H9 (cell line): ENCODE measurements at regions not wholly inside any gene's neighbourhood (a gene's known extent, or its start where the extent isn't known, plus 50 kb on each side); places are given as distances from the start of the nearest gene placed in this dataset.

Experiments used
- DNase-seq: peaks from one replicate; pipeline ENCODE4 v3.0.0-alpha.2; 2017
- H2AFZ ChIP-seq: one replicate; pipeline ENCODE4 v1.6.1; 2013; ENCODE audit warnings: mild to moderate bottlenecking, low read length, control low read depth, moderate library complexity
- H2AK5ac ChIP-seq: 2 replicates; pipeline ENCODE4 v1.6.1; 2013; ENCODE audit warnings: low read length, control low read depth, mixed read lengths; ENCODE audit not compliant: insufficient read length
- H2BK120ac ChIP-seq: one replicate; pipeline ENCODE4 v1.6.1; 2013; ENCODE audit warnings: low read depth, mild to moderate bottlenecking, low read length, control low read depth, inconsistent platforms; ENCODE audit not compliant: poor library complexity, severe bottlenecking
- H2BK12ac ChIP-seq: 2 replicates; pipeline ENCODE4 v1.6.1; 2013; ENCODE audit warnings: low read length, control low read depth, mixed read lengths, low read depth; ENCODE audit not compliant: insufficient read length
- H2BK15ac ChIP-seq: 2 replicates; pipeline ENCODE4 v1.6.1; 2013; ENCODE audit warnings: low read depth, low read length, control low read depth
- H2BK20ac ChIP-seq: one replicate; pipeline ENCODE4 v1.6.1; 2013; ENCODE audit warnings: low read depth, mild to moderate bottlenecking, low read length, control low read depth, inconsistent platforms; ENCODE audit not compliant: poor library complexity, severe bottlenecking
- H2BK5ac ChIP-seq: 2 replicates; pipeline ENCODE4 v1.6.1; 2013; ENCODE audit warnings: low read length, control low read depth, mixed read lengths; ENCODE audit not compliant: insufficient read length
- H3K14ac ChIP-seq: 2 replicates; pipeline ENCODE4 v1.6.1; 2013; ENCODE audit warnings: low read length, control low read depth; ENCODE audit not compliant: insufficient read depth
- H3K18ac ChIP-seq: 2 replicates; pipeline ENCODE4 v1.6.1; 2013; ENCODE audit warnings: low read depth, mild to moderate bottlenecking, mixed read lengths, low read length, control low read depth; ENCODE audit not compliant: insufficient read length
- H3K23ac ChIP-seq: 2 replicates; pipeline ENCODE4 v1.6.1; 2013; ENCODE audit warnings: low read length, control low read depth, mixed read lengths, low read depth; ENCODE audit not compliant: insufficient read length
- H3K23me2 ChIP-seq: 2 replicates; pipeline ENCODE4 v1.6.1; 2013; ENCODE audit warnings: low read depth, mild to moderate bottlenecking, mixed read lengths, low read length, control low read depth; ENCODE audit not compliant: insufficient read length, poor library complexity, severe bottlenecking
- H3K27ac ChIP-seq: 2 replicates; pipeline ENCODE4 v1.5.1; 2013; ENCODE audit warnings: low read length, control low read depth, mixed read lengths, low read depth; ENCODE audit not compliant: insufficient read length
- H3K27me3 ChIP-seq: 2 replicates; pipeline ENCODE4 v1.6.1; 2013; ENCODE audit warnings: low read length, control low read depth, inconsistent platforms; ENCODE audit not compliant: insufficient read depth
- H3K4ac ChIP-seq: 2 replicates; pipeline ENCODE4 v1.6.1; 2013; ENCODE audit warnings: low read depth, mild to moderate bottlenecking, control low read depth, inconsistent platforms, low read length, moderate library complexity
- H3K4me1 ChIP-seq: 2 replicates; pipeline ENCODE4 v1.6.1; 2013; ENCODE audit warnings: low read length, control low read depth, inconsistent platforms; ENCODE audit not compliant: insufficient read depth
- H3K4me2 ChIP-seq: 2 replicates; pipeline ENCODE4 v1.6.1; 2013; ENCODE audit warnings: low read length, control low read depth, mixed read lengths; ENCODE audit not compliant: insufficient read length, insufficient read depth
- H3K56ac ChIP-seq: 2 replicates; pipeline ENCODE4 v1.6.1; 2013; ENCODE audit warnings: low read depth, mild to moderate bottlenecking, mixed read lengths, low read length, control low read depth; ENCODE audit not compliant: insufficient read length
- H3K79me1 ChIP-seq: 2 replicates; pipeline ENCODE4 v1.6.1; 2013; ENCODE audit warnings: low read depth, mild to moderate bottlenecking, moderate library complexity, low read length, control low read depth, inconsistent platforms; ENCODE audit not compliant: insufficient read depth, poor library complexity, severe bottlenecking
- H3K79me2 ChIP-seq: 2 replicates; pipeline ENCODE4 v1.6.1; 2013; ENCODE audit warnings: low read length, control low read depth, inconsistent platforms; ENCODE audit not compliant: insufficient read depth
- H3K9ac ChIP-seq: 2 replicates; pipeline ENCODE4 v1.6.1; 2013; ENCODE audit warnings: low read length, control low read depth, mixed read lengths; ENCODE audit not compliant: insufficient read length; ENCODE audit errors: extremely low read depth
- H3K9me3 ChIP-seq: one replicate; pipeline ENCODE4 v1.6.1; 2013; ENCODE audit warnings: low read depth, low read length, inconsistent platforms; ENCODE audit not compliant: control insufficient read depth
- H3T11ph ChIP-seq: one replicate; pipeline ENCODE4 v1.6.1; 2013; ENCODE audit warnings: mild to moderate bottlenecking, low read length, control low read depth, inconsistent platforms
- H4K20me1 ChIP-seq: one replicate; pipeline ENCODE4 v1.6.1; 2013; ENCODE audit not compliant: control insufficient read depth, insufficient read length, insufficient read depth
- H4K5ac ChIP-seq: 2 replicates; pipeline ENCODE4 v1.6.1; 2013; ENCODE audit warnings: low read depth, mild to moderate bottlenecking, mixed read lengths, low read length, control low read depth; ENCODE audit not compliant: insufficient read length
- H4K8ac ChIP-seq: replicated peaks from 2 replicates; pipeline ENCODE4 v1.6.1; 2013; ENCODE audit warnings: low read length, control low read depth, mixed read lengths, low read depth; ENCODE audit not compliant: insufficient read length
- H4K91ac ChIP-seq: 2 replicates; pipeline ENCODE4 v1.6.1; 2013; ENCODE audit warnings: low read depth, mild to moderate bottlenecking, moderate library complexity, mixed read lengths, low read length, control low read depth; ENCODE audit not compliant: insufficient read length
- H3K27ac Mint-ChIP-seq, 3 experiments: 2 replicates in 2 of 3; 3 replicates in 1 of 3; pipeline ENCODE4 v1.8.0; 2020 to 2021; ENCODE audit warnings: mixed read lengths in 3 of 3, mild to moderate bottlenecking in 1 of 3, moderate library complexity in 1 of 3
- H3K27me3 Mint-ChIP-seq: 2 replicates; pipeline ENCODE4 v1.8.0; 2021; ENCODE audit warnings: low read depth, mild to moderate bottlenecking, moderate library complexity, mixed read lengths
- H3K36me3 Mint-ChIP-seq, 3 experiments: 2 replicates in 2 of 3; 3 replicates in 1 of 3; pipeline ENCODE4 v1.8.0; 2020 to 2021; ENCODE audit warnings: low read depth in 3 of 3, mixed read lengths in 3 of 3; ENCODE audit not compliant: insufficient read depth in 1 of 3
- H3K4me1 Mint-ChIP-seq, 2 experiments: 2 replicates each; pipeline ENCODE4 v1.8.0; 2020; ENCODE audit warnings: mixed read lengths in 2 of 2
- H3K4me3 Mint-ChIP-seq, 2 experiments: 2 replicates in 1 of 2; 3 replicates in 1 of 2; pipeline ENCODE4 v1.8.0; 2020 to 2021; ENCODE audit warnings: mild to moderate bottlenecking in 2 of 2, mixed read lengths in 2 of 2, moderate library complexity in 1 of 2
- H3K9me3 Mint-ChIP-seq, 2 experiments: 2 replicates in 1 of 2; 3 replicates in 1 of 2; pipeline ENCODE4 v1.8.0; 2020; ENCODE audit warnings: mild to moderate bottlenecking in 2 of 2, mixed read lengths in 2 of 2, moderate library complexity in 1 of 2
- WGBS: extraction: QIAGEN DNeasy Blood & Tissue Kit; methylation state at CpG from one replicate; pipeline ENCODE4 v1.1.7; 2013; ENCODE audit warnings: missing lambda C conversion rate, low lambda C conversion rate, mixed read lengths; ENCODE audit not compliant: insufficient read length; ENCODE audit errors: extremely low coverage; 5-methylcytosine and 5-hydroxymethylcytosine counted together
- TF ChIP-seq, protein P1 (sequence below): fragments of 200-600 bp; sonication (generic); conservative IDR thresholded peaks from 3 replicates; pipeline ENCODE4 v1.8.0; 2021; ENCODE audit warnings: antibody characterized with exemption, mild to moderate bottlenecking

DNA sequence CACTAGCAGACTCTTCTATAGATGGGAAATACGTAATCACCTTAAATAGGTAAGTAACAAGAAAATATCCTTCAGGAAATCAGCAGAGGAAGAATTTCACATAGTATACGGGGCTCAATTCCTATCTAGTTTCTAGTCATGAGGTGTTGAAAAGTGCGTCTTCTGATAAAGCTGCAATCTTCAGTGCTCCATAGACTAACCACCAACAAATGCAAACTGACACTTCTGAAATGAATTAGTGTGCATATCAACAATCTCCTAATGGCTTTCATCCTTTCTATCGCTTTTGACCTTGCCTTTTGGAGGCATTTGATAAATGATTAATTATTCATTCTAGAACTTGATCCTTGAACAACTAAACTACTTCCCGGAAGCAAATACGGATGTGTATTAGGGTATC is 2306.6 kb upstream of the AGA start:
- H2BK20ac ChIP-seq: no peak overlapping the region
- no peak overlapping the region for H3K4ac ChIP-seq
- WGBS: no CpG with 5 or more reads among the region's 6 CpGs
- no peak overlapping the region for H2BK120ac ChIP-seq
- no peak overlapping the region for H2BK12ac ChIP-seq
- no peak overlapping the region for H3K14ac ChIP-seq
- no peaks in the 10 kb centered on the region for H3K9me3 ChIP-seq
- Mint-ChIP-seq H3K36me3 (no peaks in the 10 kb centered on the region), H3K9me3 (no peaks in the 10 kb centered on the region), H3K27ac (no peak overlapping the region), H3K4me1 (no peaks in the 10 kb centered on the region), H3K27me3 (no peaks in the 10 kb centered on the region), H3K4me3 (no peak overlapping the region)
- H3K27me3 ChIP-seq: no peaks in the 10 kb centered on the region
- DNase-seq: no peak
- no peak overlapping the region for H3K27ac ChIP-seq
- H3K79me2 ChIP-seq: no peaks in the 10 kb centered on the region
- no peaks in the 10 kb centered on the region for H3K79me1 ChIP-seq
- no peaks in the 10 kb centered on the region for H3K23me2 ChIP-seq
- no peak overlapping the region for H3K23ac ChIP-seq
- no peak overlapping the region for H4K8ac ChIP-seq
- no peak overlapping the region for H3K56ac ChIP-seq
- H2BK5ac ChIP-seq: no peak overlapping the region
- H2BK15ac ChIP-seq: no peak overlapping the region
- H4K5ac ChIP-seq: no peak overlapping the region
- TF ChIP-seq, protein P1, sequence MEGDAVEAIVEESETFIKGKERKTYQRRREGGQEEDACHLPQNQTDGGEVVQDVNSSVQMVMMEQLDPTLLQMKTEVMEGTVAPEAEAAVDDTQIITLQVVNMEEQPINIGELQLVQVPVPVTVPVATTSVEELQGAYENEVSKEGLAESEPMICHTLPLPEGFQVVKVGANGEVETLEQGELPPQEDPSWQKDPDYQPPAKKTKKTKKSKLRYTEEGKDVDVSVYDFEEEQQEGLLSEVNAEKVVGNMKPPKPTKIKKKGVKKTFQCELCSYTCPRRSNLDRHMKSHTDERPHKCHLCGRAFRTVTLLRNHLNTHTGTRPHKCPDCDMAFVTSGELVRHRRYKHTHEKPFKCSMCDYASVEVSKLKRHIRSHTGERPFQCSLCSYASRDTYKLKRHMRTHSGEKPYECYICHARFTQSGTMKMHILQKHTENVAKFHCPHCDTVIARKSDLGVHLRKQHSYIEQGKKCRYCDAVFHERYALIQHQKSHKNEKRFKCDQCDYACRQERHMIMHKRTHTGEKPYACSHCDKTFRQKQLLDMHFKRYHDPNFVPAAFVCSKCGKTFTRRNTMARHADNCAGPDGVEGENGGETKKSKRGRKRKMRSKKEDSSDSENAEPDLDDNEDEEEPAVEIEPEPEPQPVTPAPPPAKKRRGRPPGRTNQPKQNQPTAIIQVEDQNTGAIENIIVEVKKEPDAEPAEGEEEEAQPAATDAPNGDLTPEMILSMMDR: no peak
- no peak overlapping the region for H2AK5ac ChIP-seq
- H3K18ac ChIP-seq: no peak overlapping the region
- no peaks in the 10 kb centered on the region for H4K20me1 ChIP-seq
- H3K4me2 ChIP-seq: no peak overlapping the region
- no peak overlapping the region for H3T11ph ChIP-seq
- H3K9ac ChIP-seq: no peak overlapping the region
- H4K91ac ChIP-seq: no peak overlapping the region
- no peak overlapping the region for H2AFZ ChIP-seq
- H3K4me1 ChIP-seq: no peaks in the 10 kb centered on the region
